ENCODE measurements at regions not wholly inside any gene's neighbourhood (a gene's known extent, or its start where the extent isn't known, plus 50 kb on each side); places are given as distances from the start of the nearest gene placed in this dataset.

- Histone ChIP-seq H3K36me3 (no peaks in the 10 kb centered on the region), H3K27ac (no peak overlapping the region), H3K4me3 (no peak overlapping the region), H3K4me1 (no peaks in the 10 kb centered on the region), H3K27me3 (replicated peaks in 1 of 7) (no peaks in the 10 kb centered on the region), H3K9me3 (no peaks in the 10 kb centered on the region)
- 61 to 69% (median 64%) methylated on average over 2 of the region's 2 CpGs for WGBS, 5 donors
- no peak for TF ChIP-seq CTCF (IDR thresholded peaks at IDR 0.05 in 8 of 11, conservative IDR thresholded peaks at IDR 0.05 in 3 of 11)
- TF ChIP-seq POLR2A (IDR thresholded peaks at IDR 0.05), result no peak
- no peak for DNase-seq
- intact Hi-C loops (cut with DNase I; ENCODE audit: low total_unique reads), result loop anchor here (10.0 kb wide), 1 partner anchor 55 kb away; no protein-coding TSS in a partner anchor
Measured at GRCh38 chr3:86239946-86240345, 751.0 kb downstream of the VGLL3 start.

GRCh38 chr3:86234506-86235254 is 756.3 kb downstream of the VGLL3 start:
- Histone ChIP-seq H3K27ac (no peak overlapping the region), H3K4me1 (no peaks in the 10 kb centered on the region), H3K27me3 (replicated peaks in 1 of 7) (no peaks in the 10 kb centered on the region), H3K36me3 (no peaks in the 10 kb centered on the region), H3K9me3 (no peaks in the 10 kb centered on the region), H3K4me3 (no peak overlapping the region)
- 34 to 48% (median 37%) methylated on average over 5 of the region's 5 CpGs for WGBS, 5 donors
- TF ChIP-seq POLR2AphosphoS5 (IDR thresholded peaks at IDR 0.05) (no peak), POLR2A (IDR thresholded peaks at IDR 0.05) (no peak), CTCF (IDR thresholded peaks at IDR 0.05 in 8 of 11, conservative IDR thresholded peaks at IDR 0.05 in 3 of 11) (no peak)
- intact Hi-C loops (cut with DNase I; ENCODE audit: low total_unique reads), result no loop called here
- no peak for DNase-seq

GRCh38 chr3:86230762-86231161 is 760.2 kb downstream of the VGLL3 start:
- 69 to 90% (median 84%) methylated on average over 1 of the region's 1 CpG for WGBS, 5 donors
- no peaks in the 10 kb centered on the region for H3K36me3 ChIP-seq
- no peaks in the 10 kb centered on the region for H3K27me3 ChIP-seq (replicated peaks in 1 of 7)
- DNase-seq, result no peak
- H3K27ac ChIP-seq, result no peak overlapping the region
- intact Hi-C loops (cut with DNase I; ENCODE audit: low total_unique reads), result no loop called here
- no peaks in the 10 kb centered on the region for H3K9me3 ChIP-seq
- H3K4me1 ChIP-seq, result no peaks in the 10 kb centered on the region
- TF ChIP-seq POLR2AphosphoS5 (IDR thresholded peaks at IDR 0.05) (no peak), POLR2A (IDR thresholded peaks at IDR 0.05) (no peak), CTCF (IDR thresholded peaks at IDR 0.05 in 8 of 11, conservative IDR thresholded peaks at IDR 0.05 in 3 of 11) (no peak)
- H3K4me3 ChIP-seq, result no peak overlapping the region

- TF ChIP-seq POLR2AphosphoS5 (IDR thresholded peaks at IDR 0.05), result no peak
- TF ChIP-seq CTCF (IDR thresholded peaks at IDR 0.05 in 8 of 11, conservative IDR thresholded peaks at IDR 0.05 in 3 of 11), result no peak
- no peak for TF ChIP-seq POLR2A (IDR thresholded peaks at IDR 0.05)
- no peak overlapping the region for H3K27ac ChIP-seq
- no peaks in the 10 kb centered on the region for H3K9me3 ChIP-seq
- DNase-seq, result no peak
- H3K27me3 ChIP-seq (replicated peaks in 1 of 7), result no peaks in the 10 kb centered on the region
- H3K36me3 ChIP-seq, result no peaks in the 10 kb centered on the region
- intact Hi-C loops (cut with DNase I; ENCODE audit: low total_unique reads), result no loop called here
- H3K4me1 ChIP-seq, result no peaks in the 10 kb centered on the region
- no peak overlapping the region for H3K4me3 ChIP-seq
- 60 to 85% (median 68%) methylated on average over 2 of the region's 2 CpGs for WGBS, 5 donors
Measured at GRCh38 chr3:86229775-86230094, 761.2 kb downstream of the VGLL3 start.
